ENCODE measurements at regions not wholly inside any gene's neighbourhood (a gene's known extent, or its start where the extent isn't known, plus 50 kb on each side); places are given as distances from the start of the nearest gene placed in this dataset.

DNA sequence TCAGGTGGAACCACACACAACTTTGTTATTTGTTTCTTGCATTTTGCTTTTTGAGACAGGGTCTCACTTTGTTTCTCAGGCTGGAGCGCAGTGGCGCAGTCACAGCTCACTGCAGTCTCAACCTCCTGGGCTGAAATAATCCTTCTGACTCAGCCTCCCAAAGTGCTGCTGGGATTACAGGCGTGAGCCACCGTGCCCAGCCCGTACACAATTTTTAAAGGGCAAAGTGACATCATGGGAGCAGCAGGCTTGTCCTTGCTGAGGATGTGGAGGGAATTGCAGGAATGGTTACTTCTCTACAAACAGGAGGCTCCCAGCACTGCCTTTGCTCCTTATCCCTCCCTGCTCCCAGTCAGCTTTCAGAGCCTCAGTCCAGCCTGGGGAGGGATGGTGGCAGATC lies 355.9 kb upstream of the KLHL29 start:
- TF ChIP-seq, protein P1, sequence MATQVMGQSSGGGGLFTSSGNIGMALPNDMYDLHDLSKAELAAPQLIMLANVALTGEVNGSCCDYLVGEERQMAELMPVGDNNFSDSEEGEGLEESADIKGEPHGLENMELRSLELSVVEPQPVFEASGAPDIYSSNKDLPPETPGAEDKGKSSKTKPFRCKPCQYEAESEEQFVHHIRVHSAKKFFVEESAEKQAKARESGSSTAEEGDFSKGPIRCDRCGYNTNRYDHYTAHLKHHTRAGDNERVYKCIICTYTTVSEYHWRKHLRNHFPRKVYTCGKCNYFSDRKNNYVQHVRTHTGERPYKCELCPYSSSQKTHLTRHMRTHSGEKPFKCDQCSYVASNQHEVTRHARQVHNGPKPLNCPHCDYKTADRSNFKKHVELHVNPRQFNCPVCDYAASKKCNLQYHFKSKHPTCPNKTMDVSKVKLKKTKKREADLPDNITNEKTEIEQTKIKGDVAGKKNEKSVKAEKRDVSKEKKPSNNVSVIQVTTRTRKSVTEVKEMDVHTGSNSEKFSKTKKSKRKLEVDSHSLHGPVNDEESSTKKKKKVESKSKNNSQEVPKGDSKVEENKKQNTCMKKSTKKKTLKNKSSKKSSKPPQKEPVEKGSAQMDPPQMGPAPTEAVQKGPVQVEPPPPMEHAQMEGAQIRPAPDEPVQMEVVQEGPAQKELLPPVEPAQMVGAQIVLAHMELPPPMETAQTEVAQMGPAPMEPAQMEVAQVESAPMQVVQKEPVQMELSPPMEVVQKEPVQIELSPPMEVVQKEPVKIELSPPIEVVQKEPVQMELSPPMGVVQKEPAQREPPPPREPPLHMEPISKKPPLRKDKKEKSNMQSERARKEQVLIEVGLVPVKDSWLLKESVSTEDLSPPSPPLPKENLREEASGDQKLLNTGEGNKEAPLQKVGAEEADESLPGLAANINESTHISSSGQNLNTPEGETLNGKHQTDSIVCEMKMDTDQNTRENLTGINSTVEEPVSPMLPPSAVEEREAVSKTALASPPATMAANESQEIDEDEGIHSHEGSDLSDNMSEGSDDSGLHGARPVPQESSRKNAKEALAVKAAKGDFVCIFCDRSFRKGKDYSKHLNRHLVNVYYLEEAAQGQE (IDR thresholded peaks at IDR 0.05; ENCODE audit: insufficient read depth in 1 of 2, low read depth in 2 of 2, low read length in 2 of 2), result no peak
- TF ChIP-seq POLR2AphosphoS5 (IDR thresholded peaks at IDR 0.05; ENCODE audit: low read depth, low read length) (no peak), TAF1 (IDR thresholded peaks at IDR 0.05; ENCODE audit: borderline replicate concordance, insufficient read depth, low read length) (no peak), FOXP2 (optimal IDR thresholded peaks at IDR 0.05; ENCODE audit: borderline replicate concordance, extremely low read depth, extremely low read length, insufficient read depth) (no peak)

Measured in PFSK-1 (cell line).